ENCODE measurements at regions not wholly inside any gene's neighbourhood (a gene's known extent, or its start where the extent isn't known, plus 50 kb on each side); places are given as distances from the start of the nearest gene placed in this dataset.

GRCh38 chr15:36110659-36110993 lies 468.8 kb upstream of the CDIN1 start:
- H3K36me3 ChIP-seq, result no peaks in the 10 kb centered on the region
- DNase-seq (ENCODE audit: extremely low spot score), result no peak
- H3K4me3 ChIP-seq, result no peak overlapping the region
- peak overlapping the region; percentile 18 to 49 (median 24) for H3K27ac ChIP-seq (replicated peaks in 1 of 4)
- H3K27me3 ChIP-seq, result no peaks in the 10 kb centered on the region
- 44% methylated on average over 1 of the region's 1 CpG for WGBS
- TF ChIP-seq CTCF (IDR thresholded peaks at IDR 0.05), result no peak
- TF ChIP-seq POLR2AphosphoS5 (IDR thresholded peaks at IDR 0.05), result no peak
- no peak for TF ChIP-seq EP300 (IDR thresholded peaks at IDR 0.05)
- H3K9me3 ChIP-seq, result no peaks in the 10 kb centered on the region
- peaks cover 16 to 50% (median 36%) of the 10 kb centered on the region in 4 donors for H3K4me1 ChIP-seq
- intact Hi-C loops (cut with DNase I), result no loop called here

- no peak overlapping the region for H3K4me3 ChIP-seq
- no peak overlapping the region for H3K27ac ChIP-seq (replicated peaks in 1 of 4)
- no peaks in the 10 kb centered on the region for H3K4me1 ChIP-seq
- WGBS, result 92% methylated on average over 6 of the region's 6 CpGs
- no peaks in the 10 kb centered on the region for H3K9me3 ChIP-seq
- intact Hi-C loops (cut with DNase I), result no loop called here
- DNase-seq (ENCODE audit: extremely low spot score), result no peak
- H3K36me3 ChIP-seq, result no peaks in the 10 kb centered on the region
- H3K27me3 ChIP-seq, result no peaks in the 10 kb centered on the region
- TF ChIP-seq POLR2A (IDR thresholded peaks at IDR 0.05; ENCODE audit: low read depth) (no peak), CTCF (IDR thresholded peaks at IDR 0.05) (no peak), EP300 (IDR thresholded peaks at IDR 0.05) (no peak), POLR2AphosphoS5 (IDR thresholded peaks at IDR 0.05) (no peak)
Measured at GRCh38 chr15:36117296-36117787, 462.1 kb upstream of the CDIN1 start.

GRCh38 chr15:36126194-36126593 lies 453.2 kb upstream of the CDIN1 start:
- Histone ChIP-seq H3K4me1 (no peaks in the 10 kb centered on the region), H3K36me3 (no peaks in the 10 kb centered on the region), H3K27me3 (no peaks in the 10 kb centered on the region), H3K9me3 (no peaks in the 10 kb centered on the region), H3K4me3 (no peak overlapping the region), H3K27ac (replicated peaks in 1 of 4) (no peak overlapping the region)
- DNase-seq (ENCODE audit: extremely low spot score), result no peak
- intact Hi-C loops (cut with DNase I), result no loop called here
- WGBS, result 80% methylated on average over 2 of the region's 2 CpGs
- TF ChIP-seq EP300 (IDR thresholded peaks at IDR 0.05) (no peak), POLR2A (IDR thresholded peaks at IDR 0.05; ENCODE audit: low read depth) (no peak), CTCF (IDR thresholded peaks at IDR 0.05) (no peak), POLR2AphosphoS5 (IDR thresholded peaks at IDR 0.05) (no peak)

GRCh38 chr15:36130641-36131310 lies 448.6 kb upstream of the CDIN1 start:
- intact Hi-C loops (cut with DNase I), result no loop called here
- Histone ChIP-seq H3K4me1 (no peaks in the 10 kb centered on the region), H3K27me3 (no peaks in the 10 kb centered on the region), H3K36me3 (no peaks in the 10 kb centered on the region), H3K27ac (replicated peaks in 1 of 4) (no peak overlapping the region), H3K9me3 (no peaks in the 10 kb centered on the region), H3K4me3 (no peak overlapping the region)
- 75% methylated on average over 3 of the region's 3 CpGs for WGBS
- DNase-seq (ENCODE audit: extremely low spot score), result no peak
- no peak for TF ChIP-seq POLR2AphosphoS5 (IDR thresholded peaks at IDR 0.05)
- TF ChIP-seq CTCF (IDR thresholded peaks at IDR 0.05), result no peak
- no peak for TF ChIP-seq POLR2A (IDR thresholded peaks at IDR 0.05; ENCODE audit: low read depth)

- Histone ChIP-seq H3K36me3 (no peaks in the 10 kb centered on the region), H3K27me3 (no peaks in the 10 kb centered on the region), H3K27ac (replicated peaks in 1 of 4) (no peak overlapping the region), H3K4me1 (no peaks in the 10 kb centered on the region), H3K4me3 (no peak overlapping the region), H3K9me3 (no peaks in the 10 kb centered on the region)
- 39% methylated on average over 2 of the region's 2 CpGs for WGBS
- TF ChIP-seq POLR2AphosphoS5 (IDR thresholded peaks at IDR 0.05) (no peak), CTCF (IDR thresholded peaks at IDR 0.05) (no peak), EP300 (IDR thresholded peaks at IDR 0.05) (no peak), POLR2A (IDR thresholded peaks at IDR 0.05; ENCODE audit: low read depth) (no peak)
- intact Hi-C loops (cut with DNase I), result no loop called here
- no peak for DNase-seq (ENCODE audit: extremely low spot score)
Measured at GRCh38 chr15:36133742-36134141, 445.7 kb upstream of the CDIN1 start.

All from esophagus muscularis mucosa (tissue), 4 donors.